ENCODE measurements at regions not wholly inside any gene's neighbourhood (a gene's known extent, or its start where the extent isn't known, plus 50 kb on each side); places are given as distances from the start of the nearest gene placed in this dataset.

- TF ChIP-seq CTCF (conservative IDR thresholded peaks at IDR 0.05; ENCODE audit: low read length) (no peak), EZH2phosphoT487 (IDR thresholded peaks at IDR 0.05; ENCODE audit: borderline replicate concordance, low read depth, low read length) (no peak)
Measured at GRCh38 chr21:38123626-38124025, 133.2 kb upstream of the KCNJ15 start.

All from OCI-LY7 (cell line).